Natural killer cell (primary cell): ENCODE measurements at regions not wholly inside any gene's neighbourhood (a gene's known extent, or its start where the extent isn't known, plus 50 kb on each side); places are given as distances from the start of the nearest gene placed in this dataset.

Experiments
- ATAC-seq, 3 donors: fragments of 150-1000 bp in 2 of 3; fragments of 200-7000 bp in 1 of 3; cut with Tn5 transposase; 1 replicate in 1 of 3; 2 replicates in 2 of 3; pipeline ENCODE4 v1.10.0; 2021; ENCODE audit warnings: mild to moderate bottlenecking in 2 of 3, moderate library complexity in 2 of 3
- DNase-seq, 2 donors: peaks; one replicate each; pipeline versions ENCODE4 v3.0.0 to v3.0.0-alpha.2; 2013 to 2021; ENCODE audit warnings: mixed read lengths in 1 of 2
- H3K27ac ChIP-seq: one replicate; pipeline ENCODE4 v1.5.1; 2013; ENCODE audit warnings: mild to moderate bottlenecking, low read length
- H3K27me3 ChIP-seq: one replicate; pipeline ENCODE4 v1.6.1; 2013; ENCODE audit warnings: low read length; ENCODE audit not compliant: control insufficient read depth, insufficient read depth
- H3K36me3 ChIP-seq: one replicate; pipeline ENCODE4 v1.6.1; 2013; ENCODE audit warnings: low read length; ENCODE audit not compliant: control insufficient read depth, insufficient read depth
- H3K4me1 ChIP-seq: one replicate; pipeline ENCODE4 v1.6.1; 2013; ENCODE audit warnings: low read length; ENCODE audit not compliant: control insufficient read depth, insufficient read depth
- H3K4me3 ChIP-seq: one replicate; pipeline ENCODE4 v1.5.1; 2013; ENCODE audit warnings: low read length
- H3K9me3 ChIP-seq: one replicate; pipeline ENCODE4 v1.6.1; 2013; ENCODE audit warnings: low read length; ENCODE audit not compliant: control insufficient read depth, insufficient read depth
- H3K27ac Mint-ChIP-seq, 2 donors: one replicate each; pipeline ENCODE4 v1.8.0; 2022; ENCODE audit warnings: mild to moderate bottlenecking in 2 of 2, mixed read lengths in 2 of 2, moderate library complexity in 1 of 2
- H3K27me3 Mint-ChIP-seq, 2 donors: one replicate each; pipeline ENCODE4 v1.8.0; 2022; ENCODE audit warnings: low read depth in 2 of 2, mixed read lengths in 2 of 2
- H3K36me3 Mint-ChIP-seq: one replicate; pipeline ENCODE4 v1.8.0; 2022; ENCODE audit warnings: mixed read lengths
- H3K4me1 Mint-ChIP-seq, 2 donors: one replicate each; pipeline ENCODE4 v1.8.0; 2022; ENCODE audit warnings: mixed read lengths in 2 of 2
- H3K4me3 Mint-ChIP-seq: one replicate; pipeline ENCODE4 v1.8.0; 2022; ENCODE audit warnings: mild to moderate bottlenecking, moderate library complexity, mixed read lengths
- H3K9me3 Mint-ChIP-seq, 2 donors: one replicate each; pipeline ENCODE4 v1.8.0; 2022; ENCODE audit warnings: mixed read lengths in 2 of 2
- CTCF ChIP-seq: fragments of 200-600 bp; IDR thresholded peaks from one replicate; pipeline ENCODE4 v1.8.0; 2022; ENCODE audit warnings: antibody characterized with exemption
- WGBS: methylation state at CpG from one replicate; pipeline ENCODE4 v1.1.7; 2013; ENCODE audit warnings: missing lambda C conversion rate; ENCODE audit not compliant: insufficient coverage; 5-methylcytosine and 5-hydroxymethylcytosine counted together
- intact Hi-C: fragments of 100-400 bp; cut with micrococcal nuclease; formaldehyde crosslinking; loops from one replicate; pipeline ENCODE4 v1.14.2; 2022

- DNase-seq (no peak), ATAC-seq (no peak)
- 100% methylated on average over 1 of the region's 1 CpG for WGBS
- Histone ChIP-seq H3K27me3 (no peaks in the 10 kb centered on the region), H3K36me3 (no peaks in the 10 kb centered on the region), H3K4me3 (no peak overlapping the region), H3K4me1 (no peaks in the 10 kb centered on the region), H3K27ac (no peak overlapping the region), H3K9me3 (no peaks in the 10 kb centered on the region)
- Mint-ChIP-seq H3K9me3 (peaks cover 8 to 19% of the 10 kb centered on the region in 2 donors), H3K36me3 (no peaks in the 10 kb centered on the region), H3K4me3 (no peak overlapping the region), H3K27ac (no peak overlapping the region), H3K4me1 (no peaks in the 10 kb centered on the region), H3K27me3 (no peaks in the 10 kb centered on the region)
- intact Hi-C loops: no loop called here
- no peak for TF ChIP-seq CTCF
These were observed 131.7 kb upstream of the HDGFL1 start for GRCh38 chr6:22437665-22438064.

DNA sequence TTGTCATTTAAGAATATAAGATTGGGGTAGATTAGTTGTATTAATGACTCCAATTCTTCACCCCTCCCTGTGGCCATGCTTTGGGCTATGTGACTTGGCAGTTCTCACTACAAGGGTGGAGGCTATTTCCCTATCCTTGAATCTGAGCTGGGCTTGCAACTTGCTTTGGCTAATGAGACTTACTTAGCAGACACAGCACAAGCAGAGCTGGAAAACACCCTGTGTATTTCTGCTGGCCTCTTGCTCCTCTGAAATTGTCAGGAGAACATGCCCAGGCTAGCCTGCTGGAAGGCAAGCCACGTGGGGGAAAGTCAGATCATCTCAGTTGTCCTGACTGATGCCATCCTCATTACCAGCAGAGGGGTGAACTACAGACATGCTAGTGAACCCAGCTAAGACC, 126.5 kb upstream of the HDGFL1 start:
- Histone ChIP-seq H3K27me3 (no peaks in the 10 kb centered on the region), H3K4me1 (no peaks in the 10 kb centered on the region), H3K27ac (no peak overlapping the region), H3K9me3 (no peaks in the 10 kb centered on the region), H3K36me3 (no peaks in the 10 kb centered on the region), H3K4me3 (no peak overlapping the region)
- Mint-ChIP-seq H3K27ac (no peak overlapping the region), H3K9me3 (peaks cover 6 to 17% of the 10 kb centered on the region in 2 donors), H3K4me1 (no peaks in the 10 kb centered on the region), H3K4me3 (no peak overlapping the region), H3K36me3 (no peaks in the 10 kb centered on the region), H3K27me3 (no peaks in the 10 kb centered on the region)
- intact Hi-C loops: no loop called here
- WGBS: 59% methylated on average over 1 of the region's 1 CpG
- ATAC-seq (no peak), DNase-seq (no peak)
- TF ChIP-seq CTCF: no peak

DNA sequence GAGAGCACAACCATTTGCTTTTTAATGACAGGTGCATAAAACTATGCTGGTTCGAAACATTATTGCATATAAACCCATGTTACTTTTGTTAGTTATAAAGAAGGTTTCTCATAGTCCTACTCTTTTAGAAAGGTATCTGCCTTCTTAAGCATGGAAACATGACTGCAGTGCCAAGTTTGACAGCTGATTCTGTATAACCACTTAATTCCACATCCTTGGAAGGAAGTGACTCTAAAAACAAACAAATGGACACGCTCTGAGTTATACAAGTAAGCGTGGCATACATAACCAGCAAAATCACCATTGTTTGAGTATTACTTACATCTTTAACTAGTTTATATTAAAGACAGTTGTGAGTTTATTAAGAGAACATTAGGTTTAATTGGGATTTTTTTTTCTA, 125.0 kb upstream of the HDGFL1 start:
- ATAC-seq (no peak), DNase-seq (no peak)
- H3K4me3 Mint-ChIP-seq: no peak overlapping the region
- peaks cover 4 to 8% of the 10 kb centered on the region in 2 donors for H3K9me3 Mint-ChIP-seq
- H3K27me3 ChIP-seq: no peaks in the 10 kb centered on the region
- no peaks in the 10 kb centered on the region for H3K36me3 ChIP-seq
- no peaks in the 10 kb centered on the region for H3K4me1 Mint-ChIP-seq
- 93% methylated on average over 2 of the region's 3 CpGs for WGBS
- intact Hi-C loops: no loop called here
- H3K4me3 ChIP-seq: no peak overlapping the region
- no peak overlapping the region for H3K27ac Mint-ChIP-seq
- TF ChIP-seq CTCF: no peak
- H3K27ac ChIP-seq: no peak overlapping the region
- H3K4me1 ChIP-seq: no peaks in the 10 kb centered on the region
- no peaks in the 10 kb centered on the region for H3K36me3 Mint-ChIP-seq
- no peaks in the 10 kb centered on the region for H3K9me3 ChIP-seq
- H3K27me3 Mint-ChIP-seq: no peaks in the 10 kb centered on the region

DNA sequence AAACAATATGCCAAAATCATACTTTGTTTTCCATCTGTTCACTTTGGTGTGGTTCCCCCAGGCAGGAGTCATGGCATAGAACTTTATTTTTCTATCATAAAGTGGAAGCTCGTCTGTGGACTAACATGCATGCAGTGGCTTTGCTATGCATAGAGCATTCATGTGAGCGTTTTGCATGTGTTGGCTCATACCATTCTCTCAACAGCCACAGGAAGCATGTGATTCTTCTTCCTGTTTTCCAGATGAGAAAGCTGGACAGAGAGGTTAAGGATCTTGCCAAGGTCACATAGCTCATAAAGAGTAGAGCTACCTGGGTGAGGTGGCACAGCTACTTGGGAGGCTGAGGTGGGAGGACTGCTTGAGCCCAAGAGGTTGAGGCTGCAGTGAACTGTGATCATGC, 123.4 kb upstream of the HDGFL1 start:
- Mint-ChIP-seq H3K36me3 (no peaks in the 10 kb centered on the region), H3K9me3 (peaks cover under 1 to 3% of the 10 kb centered on the region in 2 donors), H3K27ac (no peak overlapping the region), H3K4me3 (no peak overlapping the region), H3K27me3 (no peaks in the 10 kb centered on the region), H3K4me1 (no peaks in the 10 kb centered on the region)
- intact Hi-C loops: no loop called here
- H3K36me3 ChIP-seq: no peaks in the 10 kb centered on the region
- no peak for TF ChIP-seq CTCF
- H3K4me3 ChIP-seq: no peak overlapping the region
- H3K4me1 ChIP-seq: no peaks in the 10 kb centered on the region
- no peak for DNase-seq
- ATAC-seq: no peak
- H3K9me3 ChIP-seq: no peaks in the 10 kb centered on the region
- no peak overlapping the region for H3K27ac ChIP-seq
- H3K27me3 ChIP-seq: no peaks in the 10 kb centered on the region
- WGBS: 82% methylated on average over 2 of the region's 2 CpGs
